ENCODE measurements at regions not wholly inside any gene's neighbourhood (a gene's known extent, or its start where the extent isn't known, plus 50 kb on each side); places are given as distances from the start of the nearest gene placed in this dataset.
"Not testable (repeated sequence)": the region's sequence is repeated elsewhere in the genome, so short reads cannot be mapped to it uniquely, and the experiment has no call there.

GRCh38 chr6:8990075-8990474 lies 554.7 kb upstream of the SLC35B3 start:
- no peak for DNase-seq

GRCh38 chr6:8983202-8983688 lies 547.9 kb upstream of the SLC35B3 start:
- DNase-seq = peak; percentile 86

GRCh38 chr6:8982668-8983067 lies 547.3 kb upstream of the SLC35B3 start:
- no peak for DNase-seq

GRCh38 chr6:8973395-8973794 lies 538.0 kb upstream of the SLC35B3 start:
- no peak for DNase-seq

- no peak for DNase-seq
These were observed 534.4 kb upstream of the SLC35B3 start for GRCh38 chr6:8969747-8970146.

GRCh38 chr6:8958894-8959511 lies 523.7 kb upstream of the SLC35B3 start:
- DNase-seq = no peak

GRCh38 chr6:8953310-8953709 lies 518.0 kb upstream of the SLC35B3 start:
- DNase-seq = no peak

GRCh38 chr6:8948733-8949132 lies 513.4 kb upstream of the SLC35B3 start:
- DNase-seq = no peak

GRCh38 chr6:8947900-8948299 lies 512.6 kb upstream of the SLC35B3 start:
- DNase-seq = no peak

- no peak for DNase-seq
These were observed 509.2 kb upstream of the SLC35B3 start for GRCh38 chr6:8944548-8944947.

GRCh38 chr6:8943073-8943472 lies 507.7 kb upstream of the SLC35B3 start:
- no peak for DNase-seq

GRCh38 chr6:8941577-8941976 lies 506.2 kb upstream of the SLC35B3 start:
- no peak for DNase-seq

GRCh38 chr6:8940356-8940755 lies 505.0 kb upstream of the SLC35B3 start:
- no peak for DNase-seq

GRCh38 chr6:8939615-8940014 lies 504.3 kb upstream of the SLC35B3 start:
- DNase-seq = no peak

- no peak for DNase-seq
These were observed 499.0 kb upstream of the SLC35B3 start for GRCh38 chr6:8934318-8934717.

GRCh38 chr6:8930009-8930408 lies 494.7 kb upstream of the SLC35B3 start:
- DNase-seq = no peak

- not testable (repeated sequence) for DNase-seq
These were observed 484.9 kb upstream of the SLC35B3 start for GRCh38 chr6:8920244-8920643.

- DNase-seq = no peak
These were observed 482.9 kb upstream of the SLC35B3 start for GRCh38 chr6:8918196-8918595.

GRCh38 chr6:8914700-8915099 lies 479.4 kb upstream of the SLC35B3 start:
- no peak for DNase-seq

- no peak for DNase-seq
These were observed 473.3 kb upstream of the SLC35B3 start for GRCh38 chr6:8908638-8909037.

GRCh38 chr6:8906699-8907098 lies 471.4 kb upstream of the SLC35B3 start:
- no peak for DNase-seq

GRCh38 chr6:8905757-8906156 lies 470.4 kb upstream of the SLC35B3 start:
- no peak for DNase-seq

- no peak for DNase-seq
These were observed 469.4 kb upstream of the SLC35B3 start for GRCh38 chr6:8904754-8905153.

GRCh38 chr6:8900056-8900455 lies 464.7 kb upstream of the SLC35B3 start:
- no peak for DNase-seq

- DNase-seq = peak; percentile 15
These were observed 454.2 kb upstream of the SLC35B3 start for GRCh38 chr6:8889514-8889913.
